ENCODE measurements at regions not wholly inside any gene's neighbourhood (a gene's known extent, or its start where the extent isn't known, plus 50 kb on each side); places are given as distances from the start of the nearest gene placed in this dataset.

DNA sequence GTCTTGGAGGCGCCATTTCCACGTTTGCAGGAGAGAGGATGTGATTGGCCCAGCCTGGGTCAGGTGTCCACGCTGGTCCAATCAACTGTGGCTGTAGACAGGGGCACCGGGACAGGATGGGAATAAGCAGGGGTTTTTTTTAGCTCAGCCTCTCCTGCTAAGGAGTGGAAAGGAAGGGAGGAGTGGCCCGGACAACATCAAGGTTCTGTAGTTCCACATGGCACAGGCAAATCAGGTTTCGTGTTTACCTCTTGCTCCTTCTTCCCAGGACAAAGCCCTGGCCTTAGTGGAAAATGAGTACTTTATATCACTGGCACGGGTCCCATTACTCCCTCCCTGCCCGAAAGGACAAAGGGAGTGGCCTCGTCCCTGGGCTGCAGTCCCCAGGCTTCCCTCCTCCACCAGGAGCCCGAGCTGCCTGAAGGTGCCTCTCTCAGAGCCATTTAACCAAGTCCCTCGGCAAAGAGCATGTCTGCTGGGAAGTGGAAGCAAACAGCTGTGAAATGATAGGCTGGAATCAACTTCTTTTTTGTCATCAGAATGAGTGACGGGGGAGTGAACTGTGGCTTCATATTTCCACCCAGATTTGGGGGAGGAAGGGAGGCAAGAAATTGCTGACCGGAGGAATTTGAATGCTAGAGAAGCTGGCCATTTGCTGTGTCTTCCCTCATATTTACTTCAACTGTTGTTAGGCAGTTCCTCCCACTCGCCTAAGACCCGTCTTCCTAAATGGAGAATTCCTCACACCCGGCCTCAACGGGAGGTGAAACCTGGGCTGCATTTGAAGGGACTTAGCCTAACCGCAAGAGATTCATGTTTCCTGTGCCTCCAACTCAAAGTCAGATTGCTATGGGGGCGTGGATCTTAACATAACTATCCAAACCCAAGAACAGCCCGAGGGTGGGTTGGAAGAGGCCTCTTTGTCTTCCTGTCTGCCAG, 84.9 kb upstream of the SLC44A3 start:
- no peak for DNase-seq

DNA sequence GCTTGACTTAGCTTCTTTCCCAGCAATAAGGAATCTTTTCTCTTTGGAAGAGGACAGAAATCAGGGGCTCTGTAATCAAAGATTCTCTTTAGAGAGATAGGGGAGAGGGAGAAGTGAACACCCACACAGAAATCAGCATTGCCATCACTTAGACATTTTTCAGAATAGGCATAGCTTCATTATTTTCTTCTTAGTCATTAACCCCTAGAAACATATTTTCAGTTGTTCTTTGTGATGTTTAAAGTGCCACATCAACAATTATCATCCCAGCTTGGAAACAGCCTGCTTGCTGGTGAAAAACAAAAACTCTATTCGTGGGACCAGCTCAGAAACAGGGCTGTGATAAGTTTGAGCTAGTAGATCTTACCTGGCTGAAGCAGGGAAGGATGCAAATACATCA, 88.3 kb upstream of the SLC44A3 start:
- DNase-seq, result no peak

GRCh38 chr1:94730450-94730849, 89.7 kb upstream of the SLC44A3 start:
- DNase-seq, result no peak

- no peak for DNase-seq
Measured at GRCh38 chr1:94729267-94729666, 90.9 kb upstream of the SLC44A3 start.

DNA sequence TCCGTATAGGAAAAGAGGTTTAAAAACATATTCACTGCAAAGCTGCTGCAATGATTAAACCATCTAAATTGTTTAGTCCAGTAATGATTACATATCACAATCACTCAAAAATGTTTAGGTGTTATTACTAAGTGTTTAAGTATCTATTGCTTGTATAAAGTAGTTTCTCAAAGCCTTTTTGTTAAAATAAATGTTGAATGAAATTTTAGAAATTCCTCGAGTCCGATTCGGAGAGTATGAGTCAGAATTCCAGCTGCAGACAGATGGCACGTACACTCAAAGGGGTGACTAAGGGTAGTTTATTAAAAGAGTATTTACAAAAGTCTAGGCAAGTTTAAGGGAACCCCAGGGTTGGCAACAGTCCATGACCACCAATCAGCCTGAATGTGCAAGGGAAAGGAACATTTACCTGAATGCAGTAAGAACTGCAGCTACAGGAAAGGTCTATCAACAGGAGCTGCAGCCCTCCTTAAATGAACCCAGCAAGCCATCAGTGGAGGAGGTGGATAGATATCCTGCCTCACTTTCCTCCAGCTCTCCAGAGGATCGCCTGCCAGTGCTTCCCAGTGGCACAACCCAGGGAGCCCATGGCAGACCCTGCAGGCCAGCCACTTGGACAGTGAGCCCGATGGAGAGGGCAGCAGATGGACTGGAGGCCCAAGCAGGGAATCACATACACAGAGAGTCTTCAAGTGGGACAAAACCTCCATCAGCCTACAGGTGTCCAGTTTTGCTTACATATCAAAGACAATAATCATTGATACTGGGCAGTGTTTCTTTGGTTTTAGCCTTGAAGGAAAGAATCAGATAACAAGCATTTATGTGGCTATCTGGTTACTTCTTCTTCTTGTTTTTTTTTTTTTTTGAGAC, 92.1 kb upstream of the SLC44A3 start:
- no peak for DNase-seq

DNA sequence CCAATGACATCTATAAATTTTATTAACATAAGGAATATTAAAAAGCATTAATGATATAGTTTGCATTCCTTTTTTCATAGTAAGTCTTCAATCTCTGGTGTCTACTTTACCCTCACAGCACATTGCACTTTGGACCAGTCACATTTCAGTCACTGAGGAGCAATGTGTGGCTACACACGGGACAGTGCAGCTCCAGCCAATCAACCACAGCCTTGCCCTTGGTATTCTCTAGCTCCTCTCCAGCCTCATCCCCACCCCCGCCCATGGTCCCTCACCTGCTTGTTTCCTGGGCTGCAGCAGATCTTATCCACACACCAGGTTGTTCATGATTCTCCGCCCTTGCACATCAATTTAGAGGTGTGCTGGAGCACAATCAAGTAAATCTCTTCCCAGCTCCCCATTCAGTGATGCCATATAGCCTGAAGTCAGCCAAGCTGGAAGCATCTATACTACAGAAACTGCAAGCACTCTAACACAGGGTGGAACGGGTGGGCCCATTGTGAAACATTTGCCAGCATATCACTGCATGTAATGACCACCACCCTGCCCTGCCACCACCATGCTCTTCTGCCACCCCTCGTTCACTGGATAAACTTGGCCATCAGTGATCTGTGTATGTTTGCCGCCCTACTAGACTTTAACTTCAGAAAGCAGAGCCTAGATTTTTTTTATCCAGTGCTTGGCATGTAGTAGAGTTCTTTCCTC, 93.0 kb upstream of the SLC44A3 start:
- DNase-seq, result no peak

GRCh38 chr1:94725566-94725965, 94.6 kb upstream of the SLC44A3 start:
- DNase-seq, result no peak

GRCh38 chr1:94723894-94724293, 96.3 kb upstream of the SLC44A3 start:
- no peak for DNase-seq

- no peak for DNase-seq
Measured at GRCh38 chr1:94723463-94723862, 96.7 kb upstream of the SLC44A3 start.

- DNase-seq, result no peak
Measured at GRCh38 chr1:94722181-94722580, 98.0 kb upstream of the SLC44A3 start.

DNA sequence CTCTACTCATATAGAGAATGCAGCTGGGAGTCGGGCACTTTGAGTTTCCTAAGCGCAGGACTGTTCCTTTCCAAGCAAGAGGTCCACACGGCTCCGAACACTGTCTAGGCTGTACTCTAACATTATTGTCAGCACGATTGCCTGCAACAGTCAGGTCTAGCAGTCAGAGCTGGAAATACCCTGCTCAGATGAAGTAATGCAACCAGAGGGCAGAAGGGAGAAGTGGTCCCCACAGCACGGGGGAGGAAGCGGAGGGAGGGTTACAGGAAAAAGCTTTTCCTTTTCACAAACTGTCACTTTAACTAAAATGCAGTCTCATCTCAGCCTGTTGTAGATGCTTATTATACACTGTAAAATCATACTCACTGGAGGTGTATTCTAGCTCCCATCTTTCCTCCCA, 98.9 kb upstream of the SLC44A3 start:
- peak in 3 of 51 donors; percentile 3 to 21 (median 12) for DNase-seq

- DNase-seq, result peak in 4 of 51 donors; percentile 14 to 39 (median 20)
Measured at GRCh38 chr1:94719926-94720793, 100.0 kb upstream of the SLC44A3 start.

DNA sequence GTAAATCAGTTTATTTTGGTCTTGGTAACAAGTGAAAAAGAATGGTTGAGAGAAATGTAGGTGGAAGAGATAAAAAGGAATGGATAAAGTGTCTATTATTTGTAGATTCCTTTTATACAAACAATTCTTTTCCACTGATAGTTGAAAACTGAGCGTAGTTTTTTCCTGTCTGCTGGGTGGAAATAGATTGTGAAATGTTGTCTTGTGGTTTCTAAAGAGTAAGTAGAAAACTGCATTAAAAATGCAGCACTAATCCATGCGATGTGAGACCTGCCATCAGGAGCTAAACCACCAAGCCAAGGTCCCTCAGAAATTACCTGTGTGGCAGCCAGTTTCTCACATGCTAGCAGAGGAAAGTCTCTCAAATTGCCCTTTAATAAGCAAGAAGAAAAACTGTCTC, 103.2 kb upstream of the SLC44A3 start:
- no peak for DNase-seq

- DNase-seq, result no peak
Measured at GRCh38 chr1:94715321-94715720, 104.8 kb upstream of the SLC44A3 start.

DNA sequence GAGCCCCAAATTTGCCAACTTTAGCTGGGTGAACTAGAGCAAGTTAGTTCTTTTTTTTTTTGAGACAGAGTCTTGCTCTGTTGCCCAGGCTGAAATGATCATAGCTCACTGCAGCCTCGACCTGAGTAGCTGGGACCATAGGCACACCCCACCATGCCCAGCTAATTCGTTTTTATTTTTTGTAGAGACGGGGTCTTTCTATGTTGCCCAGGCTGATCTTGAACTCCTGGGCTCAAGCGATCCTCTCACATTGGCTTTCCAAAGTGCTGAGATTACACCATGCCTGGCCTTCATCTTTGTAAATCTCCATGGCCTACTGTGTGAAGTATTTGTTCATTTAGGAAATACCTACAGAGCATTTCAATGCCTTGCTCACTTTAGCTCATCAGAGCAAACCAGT, 105.6 kb upstream of the SLC44A3 start:
- DNase-seq, result no peak

GRCh38 chr1:94714152-94714551, 106.0 kb upstream of the SLC44A3 start:
- no peak for DNase-seq

- peak in 25 of 51 donors; percentile 2 to 67 (median 25) for DNase-seq
Measured at GRCh38 chr1:94713472-94714141, 106.5 kb upstream of the SLC44A3 start.

DNA sequence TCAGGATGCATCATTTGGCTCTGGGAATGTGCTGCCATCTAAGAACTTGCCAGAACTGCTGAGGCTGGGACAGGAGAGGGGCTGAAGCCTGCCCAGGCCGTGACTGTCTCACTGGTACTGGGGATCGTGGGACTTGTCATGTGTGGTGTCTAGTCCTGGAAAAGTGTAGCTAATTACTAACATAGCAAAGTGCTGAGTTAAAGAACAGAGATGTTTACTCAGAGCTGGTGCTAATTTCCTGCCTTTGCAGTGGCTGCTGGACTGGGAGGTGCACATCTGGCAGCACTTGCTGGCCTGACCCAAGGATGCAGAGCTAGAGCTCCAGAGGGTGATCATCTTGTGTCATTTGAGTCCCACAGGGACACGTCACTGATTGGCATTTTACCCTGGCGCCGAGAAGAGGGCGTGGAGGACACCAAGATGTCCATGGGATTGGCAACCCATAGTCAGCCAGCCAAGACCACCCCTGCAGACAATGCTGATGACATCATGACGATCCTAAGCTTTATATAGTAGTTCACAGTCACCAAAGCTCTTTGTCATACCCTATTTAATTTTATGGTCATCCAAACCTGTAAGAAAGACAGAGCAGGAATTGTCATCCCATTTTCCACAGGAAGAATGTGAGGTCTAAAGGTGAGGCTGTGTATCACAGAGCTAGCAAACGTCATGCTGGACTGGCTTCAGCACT, 110.1 kb upstream of the SLC44A3 start:
- DNase-seq, result no peak

GRCh38 chr1:94708811-94709210, 111.3 kb upstream of the SLC44A3 start:
- DNase-seq, result no peak

- DNase-seq, result no peak
Measured at GRCh38 chr1:94708299-94708685, 111.9 kb upstream of the SLC44A3 start.
